SK-N-SH (cell line): ENCODE measurements at regions not wholly inside any gene's neighbourhood (a gene's known extent, or its start where the extent isn't known, plus 50 kb on each side); places are given as distances from the start of the nearest gene placed in this dataset.

Experiments
- CTCF ChIA-PET: fragments of 300-600, 350-600 bp; formaldehyde crosslinking; extraction: SDS; loops from one replicate; lab custom pipeline; 2021; lab: Yijun Ruan, JAX
- POLR2A ChIA-PET: fragments of 350-600 bp; sonication (Branson Sonifier 250); formaldehyde crosslinking; extraction: SDS; loops from one replicate; lab custom pipeline; 2020; ENCODE audit warnings: antibody characterized with exemption, inconsistent platforms; lab: Yijun Ruan, JAX
- DNase-seq: peaks from one replicate; pipeline ENCODE4 v3.0.0; 2012
- H2AFZ ChIP-seq: fragments of 200-600 bp; sonication (generic); 2 replicates; pipeline ENCODE4 v1.8.1; 2016; ENCODE audit warnings: antibody characterized with exemption, mild to moderate bottlenecking, low read depth
- H3F3A ChIP-seq: fragments of 200-600 bp; sonication (generic); replicated peaks from 2 replicates; pipeline ENCODE3; 2016; ENCODE audit warnings: antibody characterized with exemption, mild to moderate bottlenecking; ENCODE audit not compliant: insufficient read depth
- H3K27ac ChIP-seq, 2 experiments: fragments of 200-500 bp in 1 of 2; fragments of 200-600 bp in 1 of 2; sonication (Bioruptor generic) in 1 of 2; sonication (generic), shearing (Covaris generic) in 1 of 2; 2 replicates each; pipeline versions ENCODE4 v1.5.1 to v1.6.1; 2014 to 2016; ENCODE audit warnings: low read depth in 2 of 2, inconsistent platforms in 1 of 2, low read length in 1 of 2, mild to moderate bottlenecking in 1 of 2, mixed read lengths in 1 of 2
- H3K27me3 ChIP-seq: fragments of 200-600 bp; sonication (generic), shearing (Covaris generic); 2 replicates; pipeline ENCODE4 v1.6.1; 2016; ENCODE audit warnings: mixed run types; ENCODE audit not compliant: insufficient read depth
- H3K36me3 ChIP-seq, 2 experiments: fragments of 200-500 bp in 1 of 2; fragments of 200-600 bp in 1 of 2; sonication (Bioruptor generic) in 1 of 2; sonication (generic) in 1 of 2; replicated peaks in 1 of 2; 2 replicates each; pipeline versions ENCODE3 to v1.5.1; 2014 to 2016; ENCODE audit warnings: low read length in 1 of 2, mild to moderate bottlenecking in 1 of 2; ENCODE audit not compliant: insufficient read depth in 2 of 2, control insufficient read depth in 1 of 2
- H3K4me1 ChIP-seq, 2 experiments: fragments of 200-500 bp in 1 of 2; fragments of 200-600 bp in 1 of 2; sonication (Bioruptor generic) in 1 of 2; sonication (generic), shearing (Covaris generic) in 1 of 2; 2 replicates each; pipeline versions ENCODE4 v1.5.1 to v1.6.1; 2014 to 2016; ENCODE audit warnings: low read depth in 1 of 2, low read length in 1 of 2, mixed run types in 1 of 2; ENCODE audit not compliant: insufficient read depth in 2 of 2, control insufficient read depth in 1 of 2
- H3K4me2 ChIP-seq: fragments of 200-600 bp; sonication (generic), shearing (Covaris generic); 2 replicates; pipeline ENCODE4 v1.6.1; 2017; ENCODE audit warnings: mixed run types
- H3K4me3 ChIP-seq, 2 experiments: fragments of 200-500 bp in 1 of 2; fragments of 200-600 bp in 1 of 2; sonication (Bioruptor generic) in 1 of 2; sonication (generic), shearing (Covaris generic) in 1 of 2; 2 replicates each; pipeline versions ENCODE4 v1.5.1 to v1.8.1; 2014 to 2016; ENCODE audit warnings: low read depth in 2 of 2, inconsistent platforms in 1 of 2, low read length in 1 of 2, mild to moderate bottlenecking in 1 of 2, mixed read lengths in 1 of 2, moderate library complexity in 1 of 2
- H3K79me2 ChIP-seq: fragments of 200-600 bp; sonication (generic); 2 replicates; pipeline ENCODE4 v1.8.1; 2017; ENCODE audit warnings: mild to moderate bottlenecking; ENCODE audit not compliant: insufficient read depth
- H3K9ac ChIP-seq: fragments of 200-600 bp; sonication (generic); 2 replicates; pipeline ENCODE4 v1.6.1; 2017; ENCODE audit warnings: mixed run types
- H3K9me2 ChIP-seq: fragments of 200-600 bp; sonication (generic); 2 replicates; pipeline ENCODE4 v1.6.1; 2017; ENCODE audit warnings: mixed run types
- H3K9me3 ChIP-seq: fragments of 200-600 bp; sonication (generic); 2 replicates; pipeline ENCODE4 v1.6.1; 2017; ENCODE audit warnings: mixed run types, mild to moderate bottlenecking, moderate library complexity
- H4K20me1 ChIP-seq: fragments of 200-600 bp; sonication (generic); 2 replicates; pipeline ENCODE4 v1.6.1; 2017; ENCODE audit warnings: mild to moderate bottlenecking, mixed run types; ENCODE audit not compliant: insufficient read depth
- CHD2 ChIP-seq: fragments of 150-350 bp; IDR thresholded peaks from 2 replicates; pipeline ENCODE4 v1.6.1; 2018; ENCODE audit warnings: low read length; ENCODE audit not compliant: partially characterized antibody
- CTCF ChIP-seq: fragments of 200-600 bp; sonication (generic); IDR thresholded peaks from 2 replicates; pipeline ENCODE4 v1.6.1; 2017; ENCODE audit warnings: antibody characterized with exemption, mild to moderate bottlenecking, moderate library complexity
- ELF1 ChIP-seq: IDR thresholded peaks from 2 replicates; pipeline ENCODE4 v1.4.0; 2012
- EP300 ChIP-seq, 2 experiments: IDR thresholded peaks; 2 replicates each; pipeline versions ENCODE4 v1.4.0 to v1.6.1; 2012; ENCODE audit warnings: borderline replicate concordance in 1 of 2, low read depth in 1 of 2, low read length in 1 of 2
- EZH2phosphoT487 ChIP-seq: fragments of 200-600 bp; sonication (generic); IDR thresholded peaks from 2 replicates; pipeline ENCODE4 v1.6.1; 2017; ENCODE audit warnings: low read depth, mixed run types, mild to moderate bottlenecking, antibody characterized with exemption, moderate library complexity, borderline replicate concordance
- FOXJ3 ChIP-seq: sonication (generic); formaldehyde crosslinking; IDR thresholded peaks from 2 replicates; pipeline ENCODE4 v1.5.1; 2020; ENCODE audit warnings: mild to moderate bottlenecking, missing genetic modification reagents
- FOXM1 ChIP-seq: IDR thresholded peaks from 2 replicates; pipeline ENCODE4 v1.4.0; 2012; ENCODE audit warnings: low read depth, mild to moderate bottlenecking
- GABPA ChIP-seq: IDR thresholded peaks from 2 replicates; pipeline ENCODE4 v1.4.0; 2012; ENCODE audit warnings: low read depth, mild to moderate bottlenecking
- JUND ChIP-seq: IDR thresholded peaks from 2 replicates; pipeline ENCODE4 v1.4.0; 2012
- MAX ChIP-seq: IDR thresholded peaks from 2 replicates; pipeline ENCODE4 v1.4.0; 2012; ENCODE audit warnings: low read depth
- NFIC ChIP-seq: IDR thresholded peaks from 2 replicates; pipeline ENCODE4 v1.4.0; 2012; ENCODE audit warnings: borderline replicate concordance
- NRF1 ChIP-seq: IDR thresholded peaks from 2 replicates; pipeline ENCODE4 v1.6.1; 2012; ENCODE audit warnings: low read depth, mild to moderate bottlenecking, low read length
- POLR2AphosphoS5 ChIP-seq: IDR thresholded peaks from 2 replicates; pipeline ENCODE4 v1.6.1; 2012; ENCODE audit warnings: low read depth, low read length
- RAD21 ChIP-seq: IDR thresholded peaks from 2 replicates; pipeline ENCODE4 v1.6.1; 2012; ENCODE audit warnings: mild to moderate bottlenecking, low read length
- REST ChIP-seq: IDR thresholded peaks from 2 replicates; pipeline ENCODE4 v1.6.1; 2012; ENCODE audit warnings: mild to moderate bottlenecking, low read depth, low read length, moderate library complexity
- RFX5 ChIP-seq: IDR thresholded peaks from 2 replicates; pipeline ENCODE4 v1.6.1; 2012; ENCODE audit warnings: mild to moderate bottlenecking, improper control_type of control experiment, low read length
- RXRA ChIP-seq: IDR thresholded peaks from 2 replicates; pipeline ENCODE4 v1.4.0; 2012; ENCODE audit warnings: low read depth, mild to moderate bottlenecking, borderline replicate concordance
- SMC3 ChIP-seq: IDR thresholded peaks from 2 replicates; pipeline ENCODE4 v1.6.1; 2012; ENCODE audit warnings: low read depth, low read length, improper control_type of control experiment
- TCF12 ChIP-seq: IDR thresholded peaks from 2 replicates; pipeline ENCODE4 v1.4.0; 2012
- TEAD4 ChIP-seq: IDR thresholded peaks from 2 replicates; pipeline ENCODE4 v1.4.0; 2012; ENCODE audit warnings: mild to moderate bottlenecking, borderline replicate concordance; ENCODE audit not compliant: insufficient read depth
- WGBS: methylation state at CpG from one replicate; pipeline ENCODE4 v1.1.6; 2017; ENCODE audit warnings: low lambda C conversion rate; 5-methylcytosine and 5-hydroxymethylcytosine counted together
- TF ChIP-seq, protein P1 (sequence below): IDR thresholded peaks from 2 replicates; pipeline ENCODE4 v1.4.0; 2012; ENCODE audit warnings: low read depth, borderline replicate concordance
- TF ChIP-seq, protein P2 (sequence below): IDR thresholded peaks from 2 replicates; pipeline ENCODE4; 2012

DNA sequence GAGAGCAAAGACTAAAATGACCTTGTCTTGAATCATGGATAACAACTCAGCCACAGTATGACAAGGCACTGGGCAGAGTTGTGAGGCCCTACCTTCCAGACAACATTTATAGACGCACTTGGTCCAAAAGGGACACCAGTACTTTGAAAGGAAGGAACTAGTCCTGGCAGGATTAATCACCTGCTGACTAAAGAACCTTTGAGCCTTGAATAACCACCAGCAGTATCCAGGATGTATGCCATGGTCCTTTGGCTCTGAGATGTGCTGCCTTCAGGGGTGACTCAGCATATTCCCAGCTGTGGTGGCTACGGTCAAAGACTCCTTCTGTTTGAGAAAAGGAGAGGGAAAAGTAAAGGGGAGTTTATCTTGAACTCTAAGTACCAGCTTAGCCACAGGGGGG lies 118.1 kb upstream of the PRR32 start:
- ChIA-PET POLR2A (no interaction called here), CTCF (no interaction called here)
- Histone ChIP-seq H3K36me3 (no peaks in the 10 kb centered on the region), H4K20me1 (no peaks in the 10 kb centered on the region), H3K9me3 (no peaks in the 10 kb centered on the region), H3K9ac (no peak overlapping the region), H3K79me2 (no peaks in the 10 kb centered on the region), H3K4me2 (no peak overlapping the region), H3F3A (no peaks in the 10 kb centered on the region), H3K4me1 (no peaks in the 10 kb centered on the region), H2AFZ (no peak overlapping the region), H3K9me2 (no peaks in the 10 kb centered on the region), H3K27me3 (no peaks in the 10 kb centered on the region), H3K27ac (no peak overlapping the region), H3K4me3 (no peak overlapping the region)
- TF ChIP-seq POLR2AphosphoS5: no peak
- TF ChIP-seq RXRA: no peak
- TF ChIP-seq CHD2: no peak
- no peak for TF ChIP-seq SMC3
- no peak for TF ChIP-seq JUND
- no peak for TF ChIP-seq FOXJ3 (CRISPR knock-in tag)
- no peak for TF ChIP-seq RAD21
- no peak for TF ChIP-seq NFIC
- no peak for TF ChIP-seq TEAD4
- TF ChIP-seq EP300 (IDR thresholded peaks at IDR 0.05; ENCODE audit: borderline replicate concordance in 1 of 2, low read depth in 1 of 2, low read length in 1 of 2): no peak
- no peak for TF ChIP-seq EZH2phosphoT487
- TF ChIP-seq, protein P1, sequence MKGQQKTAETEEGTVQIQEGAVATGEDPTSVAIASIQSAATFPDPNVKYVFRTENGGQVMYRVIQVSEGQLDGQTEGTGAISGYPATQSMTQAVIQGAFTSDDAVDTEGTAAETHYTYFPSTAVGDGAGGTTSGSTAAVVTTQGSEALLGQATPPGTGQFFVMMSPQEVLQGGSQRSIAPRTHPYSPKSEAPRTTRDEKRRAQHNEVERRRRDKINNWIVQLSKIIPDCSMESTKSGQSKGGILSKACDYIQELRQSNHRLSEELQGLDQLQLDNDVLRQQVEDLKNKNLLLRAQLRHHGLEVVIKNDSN: no peak
- 9% methylated on average over 2 of the region's 2 CpGs for WGBS
- no peak for DNase-seq

- POLR2A ChIA-PET: no interaction called here
- WGBS: 0% methylated on average over 1 of the region's 1 CpG
- TF ChIP-seq, protein P1: no peak
- no peak for TF ChIP-seq GABPA
- no peak for TF ChIP-seq CTCF
- TF ChIP-seq FOXM1: no peak
- no peak for TF ChIP-seq TEAD4
- no peak for TF ChIP-seq TCF12
- TF ChIP-seq RFX5: no peak
- TF ChIP-seq NRF1: no peak
- TF ChIP-seq JUND: no peak
- TF ChIP-seq MAX: no peak
- TF ChIP-seq RAD21: no peak
- no peak for TF ChIP-seq POLR2AphosphoS5
- TF ChIP-seq, protein P2, sequence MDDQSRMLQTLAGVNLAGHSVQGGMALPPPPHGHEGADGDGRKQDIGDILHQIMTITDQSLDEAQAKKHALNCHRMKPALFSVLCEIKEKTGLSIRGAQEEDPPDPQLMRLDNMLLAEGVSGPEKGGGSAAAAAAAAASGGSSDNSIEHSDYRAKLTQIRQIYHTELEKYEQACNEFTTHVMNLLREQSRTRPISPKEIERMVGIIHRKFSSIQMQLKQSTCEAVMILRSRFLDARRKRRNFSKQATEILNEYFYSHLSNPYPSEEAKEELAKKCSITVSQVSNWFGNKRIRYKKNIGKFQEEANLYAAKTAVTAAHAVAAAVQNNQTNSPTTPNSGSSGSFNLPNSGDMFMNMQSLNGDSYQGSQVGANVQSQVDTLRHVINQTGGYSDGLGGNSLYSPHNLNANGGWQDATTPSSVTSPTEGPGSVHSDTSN: no peak
- TF ChIP-seq ELF1: no peak
- no peak for TF ChIP-seq RXRA
- no peak for TF ChIP-seq REST
- no peak for TF ChIP-seq FOXJ3 (CRISPR knock-in tag)
Measured at GRCh38 chrX:126718440-126718839, 101.1 kb upstream of the PRR32 start.

More at GRCh38 chrX:126718440-126718839, 101.1 kb upstream of the PRR32 start:
- no peak overlapping the region for H3K27ac ChIP-seq
- H3K27me3 ChIP-seq: no peaks in the 10 kb centered on the region
- no peak for DNase-seq
- no peaks in the 10 kb centered on the region for H3K9me3 ChIP-seq
- no peaks in the 10 kb centered on the region for H4K20me1 ChIP-seq
- no peak overlapping the region for H3K4me3 ChIP-seq
- H3K9me2 ChIP-seq: no peaks in the 10 kb centered on the region
- H3K79me2 ChIP-seq: no peaks in the 10 kb centered on the region
- no peak overlapping the region for H3K9ac ChIP-seq
- H3K36me3 ChIP-seq: no peaks in the 10 kb centered on the region
- no peak overlapping the region for H3K4me2 ChIP-seq
- CTCF ChIA-PET: no interaction called here
- H2AFZ ChIP-seq: no peak overlapping the region
- H3F3A ChIP-seq: no peaks in the 10 kb centered on the region
- no peaks in the 10 kb centered on the region for H3K4me1 ChIP-seq
